GM10266 (cell line): ENCODE measurements at regions not wholly inside any gene's neighbourhood (a gene's known extent, or its start where the extent isn't known, plus 50 kb on each side); places are given as distances from the start of the nearest gene placed in this dataset.

Source experiments
- DNase-seq: peaks from one replicate; pipeline ENCODE4 v3.0.0; 2012; ENCODE audit errors: extremely low spot score
- CTCF ChIP-seq: IDR thresholded peaks from 2 replicates; pipeline ENCODE4 v1.5.1; 2012; ENCODE audit warnings: mild to moderate bottlenecking, low read depth; ENCODE audit not compliant: control insufficient read depth, insufficient read depth; ENCODE audit errors: missing control alignments

- no peak for TF ChIP-seq CTCF
- DNase-seq: no peak
Measured at GRCh38 chr6:158920311-158920905, 79.6 kb downstream of the RSPH3 start.

- no peak for TF ChIP-seq CTCF
- DNase-seq: no peak
Measured at GRCh38 chr6:158919865-158920264, 80.1 kb downstream of the RSPH3 start.

- no peak for TF ChIP-seq CTCF
- DNase-seq: no peak
Measured at GRCh38 chr6:158916617-158917016, 83.4 kb downstream of the RSPH3 start.

- TF ChIP-seq CTCF: no peak
- no peak for DNase-seq
Measured at GRCh38 chr6:158914923-158915322, 85.1 kb downstream of the RSPH3 start.

GRCh38 chr6:158913580-158913979 lies 86.4 kb downstream of the RSPH3 start:
- no peak for TF ChIP-seq CTCF
- no peak for DNase-seq

GRCh38 chr6:158912655-158913054 lies 87.3 kb downstream of the RSPH3 start:
- DNase-seq: no peak
- no peak for TF ChIP-seq CTCF

- peak; percentile 34 for DNase-seq
- TF ChIP-seq CTCF: no peak
Measured at GRCh38 chr6:158911746-158912480, 88.1 kb downstream of the RSPH3 start.
